Lower leg skin (tissue), 4 donors: ENCODE measurements at regions not wholly inside any gene's neighbourhood (a gene's known extent, or its start where the extent isn't known, plus 50 kb on each side); places are given as distances from the start of the nearest gene placed in this dataset.

Source experiments
- DNase-seq, 2 donors: peaks; one replicate each; pipeline ENCODE4 v3.0.0-alpha.2; 2019; ENCODE audit warnings: low spot score in 2 of 2
- H3K4me3 ChIP-seq: fragments of 200-600 bp; sonication (generic); 2 replicates; pipeline ENCODE4 v1.5.1; 2017; ENCODE audit warnings: mild to moderate bottlenecking, low read depth; ENCODE audit not compliant: poor library complexity, severe bottlenecking
- POLR2A ChIP-seq, 2 donors: fragments of 450-650 bp; IDR thresholded peaks; one replicate each; pipeline ENCODE4 v1.6.1; 2016 to 2017; ENCODE audit warnings: antibody characterized with exemption in 2 of 2, mild to moderate bottlenecking in 1 of 2, moderate library complexity in 1 of 2
- WGBS, 2 donors: methylation state at CpG; one replicate each; pipeline ENCODE4 v1.1.5; 2018; 5-methylcytosine and 5-hydroxymethylcytosine counted together
- intact Hi-C: fragments of 100-400 bp; cut with DNase I; formaldehyde crosslinking; loops from one replicate; pipeline ENCODE4 v1.15.0; 2023; ENCODE audit warnings: low total_unique reads
- TF ChIP-seq, protein P1 (sequence below), 3 donors: fragments of 450-650 bp; IDR thresholded peaks; one replicate each; pipeline ENCODE4 v1.5.1; 2016; ENCODE audit warnings: antibody characterized with exemption in 3 of 3, mild to moderate bottlenecking in 3 of 3, moderate library complexity in 2 of 3

DNA sequence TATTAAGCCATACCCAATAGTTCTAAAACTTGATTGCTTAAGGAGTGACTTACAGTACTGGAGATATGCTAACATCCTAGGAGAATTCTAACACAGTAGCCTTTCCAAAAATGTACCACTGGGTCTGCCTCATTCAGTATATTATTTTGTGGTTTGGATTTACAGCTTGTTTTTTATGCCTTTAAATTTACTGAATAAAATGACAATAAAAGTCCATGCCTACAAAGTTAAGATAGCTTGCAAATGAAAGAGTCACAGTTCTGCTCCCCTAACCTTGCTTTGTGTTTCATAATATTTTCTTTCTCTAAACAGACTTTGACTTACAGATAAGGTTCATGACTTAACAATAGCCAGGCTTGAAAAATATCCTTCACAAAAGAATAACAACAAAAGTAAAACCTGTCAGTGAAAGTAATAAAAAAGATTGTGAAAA, 951.1 kb upstream of the NUDT12 start:
- intact Hi-C loops = no loop called here
- TF ChIP-seq, protein P1, sequence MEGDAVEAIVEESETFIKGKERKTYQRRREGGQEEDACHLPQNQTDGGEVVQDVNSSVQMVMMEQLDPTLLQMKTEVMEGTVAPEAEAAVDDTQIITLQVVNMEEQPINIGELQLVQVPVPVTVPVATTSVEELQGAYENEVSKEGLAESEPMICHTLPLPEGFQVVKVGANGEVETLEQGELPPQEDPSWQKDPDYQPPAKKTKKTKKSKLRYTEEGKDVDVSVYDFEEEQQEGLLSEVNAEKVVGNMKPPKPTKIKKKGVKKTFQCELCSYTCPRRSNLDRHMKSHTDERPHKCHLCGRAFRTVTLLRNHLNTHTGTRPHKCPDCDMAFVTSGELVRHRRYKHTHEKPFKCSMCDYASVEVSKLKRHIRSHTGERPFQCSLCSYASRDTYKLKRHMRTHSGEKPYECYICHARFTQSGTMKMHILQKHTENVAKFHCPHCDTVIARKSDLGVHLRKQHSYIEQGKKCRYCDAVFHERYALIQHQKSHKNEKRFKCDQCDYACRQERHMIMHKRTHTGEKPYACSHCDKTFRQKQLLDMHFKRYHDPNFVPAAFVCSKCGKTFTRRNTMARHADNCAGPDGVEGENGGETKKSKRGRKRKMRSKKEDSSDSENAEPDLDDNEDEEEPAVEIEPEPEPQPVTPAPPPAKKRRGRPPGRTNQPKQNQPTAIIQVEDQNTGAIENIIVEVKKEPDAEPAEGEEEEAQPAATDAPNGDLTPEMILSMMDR (IDR thresholded peaks at IDR 0.05) = no peak
- no peak for TF ChIP-seq POLR2A (IDR thresholded peaks at IDR 0.05)
- no peak overlapping the region for H3K4me3 ChIP-seq
- no peak for DNase-seq

DNA sequence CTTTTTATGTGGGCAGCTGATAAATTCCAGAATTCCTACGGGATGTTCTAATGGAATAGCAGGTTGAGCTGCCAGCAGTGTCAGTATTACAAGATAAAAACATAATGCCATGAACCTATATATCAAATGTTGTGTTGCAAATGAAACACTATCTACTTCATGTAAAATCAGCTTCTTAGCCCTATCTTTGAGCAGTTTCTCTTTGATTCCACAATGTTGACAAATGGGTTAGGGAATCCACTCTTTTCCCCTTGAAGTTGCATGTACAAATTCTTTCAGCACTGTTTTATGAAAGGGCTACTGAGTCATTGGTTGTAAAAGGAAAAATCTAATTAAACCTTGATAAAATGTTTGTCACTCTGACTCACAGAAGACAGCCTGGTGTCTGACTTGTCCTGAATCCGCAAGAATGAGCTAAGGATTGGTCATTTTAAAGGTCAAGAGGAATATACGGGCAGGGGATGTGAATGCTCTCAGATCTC, 950.6 kb upstream of the NUDT12 start:
- 77% methylated on average over 3 of the region's 3 CpGs for WGBS, 2 donors
- no peak for TF ChIP-seq POLR2A (IDR thresholded peaks at IDR 0.05)
- TF ChIP-seq, protein P1 (IDR thresholded peaks at IDR 0.05) = no peak
- no peak overlapping the region for H3K4me3 ChIP-seq
- intact Hi-C loops = no loop called here
- DNase-seq = no peak

- WGBS, 2 donors = 58 to 65% methylated on average over 4 of the region's 4 CpGs
- DNase-seq = no peak
- TF ChIP-seq, protein P1 (IDR thresholded peaks at IDR 0.05) = no peak
- TF ChIP-seq POLR2A (IDR thresholded peaks at IDR 0.05) = no peak
These were observed 949.7 kb upstream of the NUDT12 start for GRCh38 chr5:104512063-104512825.

DNA sequence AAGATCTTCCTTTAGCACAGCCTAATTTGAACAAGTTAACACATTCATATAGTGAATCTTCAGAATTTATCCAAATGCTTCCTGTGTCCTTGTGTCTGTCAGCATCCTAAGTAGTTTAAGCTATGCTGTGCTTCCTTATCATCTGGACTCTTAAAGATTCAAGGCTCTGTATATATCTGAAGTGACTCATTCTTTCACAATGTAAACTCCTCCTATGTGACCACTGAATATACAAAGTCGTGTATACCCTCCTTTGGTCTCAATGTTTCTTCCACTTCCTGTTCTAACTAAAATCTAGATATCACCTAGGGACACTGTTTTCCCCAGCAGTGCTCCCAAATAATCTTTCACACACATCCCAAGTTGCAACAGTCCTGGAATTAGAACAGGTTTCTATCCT, 935.7 kb upstream of the NUDT12 start:
- H3K4me3 ChIP-seq = no peak overlapping the region
- no peak for TF ChIP-seq POLR2A (IDR thresholded peaks at IDR 0.05)
- TF ChIP-seq, protein P1 (IDR thresholded peaks at IDR 0.05) = no peak
- intact Hi-C loops = no loop called here
- 42 to 50% methylated on average over 1 of the region's 1 CpG for WGBS, 2 donors
- no peak for DNase-seq

More at GRCh38 chr5:104512063-104512825, 949.7 kb upstream of the NUDT12 start:
- H3K4me3 ChIP-seq = no peak overlapping the region
- intact Hi-C loops = no loop called here

DNA sequence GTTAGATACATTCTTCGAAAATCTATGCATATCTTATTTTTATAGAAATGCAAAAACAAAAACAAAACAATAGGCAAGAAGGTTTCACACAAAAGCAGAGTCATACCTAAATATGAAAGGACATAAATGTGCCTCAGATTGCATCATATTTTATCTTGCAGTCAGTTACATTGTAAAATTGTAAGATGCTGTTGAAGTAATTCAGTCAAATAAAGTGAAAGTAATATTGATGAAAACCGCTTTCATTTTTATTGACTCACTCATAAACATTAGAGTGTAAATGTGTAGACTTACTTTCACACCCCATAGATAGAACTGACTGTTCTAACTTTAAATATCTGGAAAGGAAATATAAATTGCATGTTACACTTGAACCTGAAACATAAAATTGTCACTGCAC, 931.5 kb upstream of the NUDT12 start:
- no peak for TF ChIP-seq POLR2A (IDR thresholded peaks at IDR 0.05)
- TF ChIP-seq, protein P1 (IDR thresholded peaks at IDR 0.05) = no peak
- no peak for DNase-seq
- intact Hi-C loops = no loop called here
- WGBS, 2 donors = 89 to 90% methylated on average over 2 of the region's 2 CpGs
- no peak overlapping the region for H3K4me3 ChIP-seq

DNA sequence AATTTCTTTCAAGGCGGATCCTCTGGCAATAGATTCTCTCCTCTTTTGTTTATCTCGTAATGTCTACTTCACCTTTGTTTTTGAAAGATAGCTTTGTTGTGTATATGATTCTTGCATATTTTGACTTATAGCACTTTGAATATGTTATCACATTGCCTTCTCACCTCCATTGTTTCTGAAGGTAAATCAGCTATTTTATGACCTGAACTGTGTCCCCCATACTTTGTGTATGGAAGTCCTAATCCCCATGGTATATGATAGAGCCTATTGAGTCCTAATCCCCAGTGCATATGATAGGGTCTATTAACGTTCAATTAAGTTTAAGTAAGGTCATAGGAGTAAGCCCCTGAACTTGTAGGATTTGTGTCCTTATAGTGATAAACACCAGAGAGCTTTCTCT, 910.2 kb upstream of the NUDT12 start:
- no peak overlapping the region for H3K4me3 ChIP-seq
- TF ChIP-seq, protein P1 (IDR thresholded peaks at IDR 0.05) = no peak
- TF ChIP-seq POLR2A (IDR thresholded peaks at IDR 0.05) = no peak
- intact Hi-C loops = no loop called here
- no peak for DNase-seq
- 88 to 94% methylated on average over 3 of the region's 3 CpGs for WGBS, 2 donors
